ENCODE measurements at regions not wholly inside any gene's neighbourhood (a gene's known extent, or its start where the extent isn't known, plus 50 kb on each side); places are given as distances from the start of the nearest gene placed in this dataset.

DNA sequence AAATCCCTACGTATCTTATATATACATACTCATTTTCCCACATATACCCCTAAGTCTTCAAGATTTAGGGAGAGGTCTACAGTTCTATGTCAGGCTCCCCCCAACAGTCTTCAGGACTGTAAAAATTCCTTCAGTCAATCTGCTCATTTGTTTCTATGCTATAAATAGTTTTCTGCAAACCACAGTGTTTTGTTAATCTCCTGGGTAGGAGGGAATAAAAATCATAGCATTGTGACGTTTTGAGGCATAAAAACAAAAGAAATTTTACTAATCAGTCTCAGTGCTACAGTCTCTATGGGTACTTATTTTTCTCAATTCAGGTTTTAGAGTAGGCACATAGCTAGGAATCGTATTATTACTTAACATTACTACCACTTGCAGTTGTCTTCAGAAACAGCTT is 552.8 kb upstream of the LRRC4C start:
- TF ChIP-seq SUZ12 (IDR thresholded peaks at IDR 0.05; ENCODE audit: extremely low read depth, insufficient read depth, insufficient read length) (no peak), ZNF274 (IDR thresholded peaks at IDR 0.05; ENCODE audit: low read depth, low read length) (no peak), YY1 (IDR thresholded peaks at IDR 0.05; ENCODE audit: insufficient read depth, insufficient read length) (no peak)

Data from NT2/D1 (cell line).